Vagina (tissue), 2 donors: ENCODE measurements at regions not wholly inside any gene's neighbourhood (a gene's known extent, or its start where the extent isn't known, plus 50 kb on each side); places are given as distances from the start of the nearest gene placed in this dataset.

Source experiments
- DNase-seq, 2 donors: peaks; one replicate each; pipeline ENCODE4 v3.0.0-alpha.2; 2017; ENCODE audit errors: extremely low spot score in 2 of 2
- H3K27ac ChIP-seq: fragments of 200-600 bp; sonication (generic); one replicate; pipeline ENCODE4 v1.5.1; 2019
- H3K27me3 ChIP-seq: fragments of 200-600 bp; sonication (generic); one replicate; pipeline ENCODE4 v1.5.1; 2019
- H3K36me3 ChIP-seq, 2 donors: fragments of 200-600 bp; sonication (generic); one replicate each; pipeline ENCODE4 v1.5.1; 2017 to 2019
- H3K4me1 ChIP-seq: fragments of 200-600 bp; sonication (generic); one replicate; pipeline ENCODE4 v1.5.1; 2019
- H3K4me3 ChIP-seq, 2 donors: fragments of 200-600 bp; sonication (generic); 1 replicate in 1 of 2; 2 replicates in 1 of 2; pipeline ENCODE4 v1.5.1; 2016 to 2019
- H3K9me3 ChIP-seq: fragments of 200-600 bp; sonication (generic); one replicate; pipeline ENCODE4 v1.5.1; 2019
- CTCF ChIP-seq, 3 experiments: fragments of 450-650 bp in 2 of 3; fragments of 200-600 bp in 1 of 3; sonication (generic) in 1 of 3; IDR thresholded peaks; one replicate each; pipeline ENCODE4 v1.5.1; 2017 to 2019; ENCODE audit warnings: antibody characterized with exemption in 3 of 3, mild to moderate bottlenecking in 2 of 3, moderate library complexity in 2 of 3
- POLR2A ChIP-seq, 2 donors: fragments of 450-650 bp; IDR thresholded peaks; one replicate each; pipeline ENCODE4 v1.6.1; 2017; ENCODE audit warnings: antibody characterized with exemption in 2 of 2, mild to moderate bottlenecking in 2 of 2, moderate library complexity in 2 of 2
- POLR2AphosphoS5 ChIP-seq, 2 donors: sonication (generic); formaldehyde crosslinking; IDR thresholded peaks; one replicate each; pipeline ENCODE4 v1.9.0; 2017; ENCODE audit warnings: antibody characterized with exemption in 2 of 2, mild to moderate bottlenecking in 2 of 2, low read depth in 1 of 2; ENCODE audit not compliant: insufficient read depth in 1 of 2
- intact Hi-C: fragments of 100-400 bp; cut with DNase I; formaldehyde crosslinking; loops from one replicate; pipeline ENCODE4 v1.15.1; 2023

GRCh38 chr3:106381286-106381938, 512.6 kb upstream of the CBLB start:
- TF ChIP-seq POLR2AphosphoS5 (IDR thresholded peaks at IDR 0.05; ENCODE audit: insufficient read depth in 1 of 2, low read depth in 1 of 2) (no peak), POLR2A (IDR thresholded peaks at IDR 0.05) (no peak), CTCF (IDR thresholded peaks at IDR 0.05) (no peak)
- H3K27me3 ChIP-seq = no peaks in the 10 kb centered on the region
- intact Hi-C loops = no loop called here
- H3K27ac ChIP-seq = no peak overlapping the region
- no peaks in the 10 kb centered on the region for H3K4me1 ChIP-seq
- H3K36me3 ChIP-seq = no peaks in the 10 kb centered on the region
- DNase-seq = no peak
- no peaks in the 10 kb centered on the region for H3K9me3 ChIP-seq
- no peak overlapping the region for H3K4me3 ChIP-seq

GRCh38 chr3:106381939-106382335, 513.1 kb upstream of the CBLB start:
- Histone ChIP-seq H3K4me1 (no peaks in the 10 kb centered on the region), H3K36me3 (no peaks in the 10 kb centered on the region), H3K27me3 (no peaks in the 10 kb centered on the region), H3K9me3 (no peaks in the 10 kb centered on the region), H3K27ac (no peak overlapping the region), H3K4me3 (no peak overlapping the region)
- intact Hi-C loops = no loop called here
- no peak for DNase-seq
- TF ChIP-seq POLR2A (IDR thresholded peaks at IDR 0.05) (no peak), POLR2AphosphoS5 (IDR thresholded peaks at IDR 0.05; ENCODE audit: insufficient read depth in 1 of 2, low read depth in 1 of 2) (no peak), CTCF (IDR thresholded peaks at IDR 0.05) (no peak)

GRCh38 chr3:106386050-106386449, 517.2 kb upstream of the CBLB start:
- no peaks in the 10 kb centered on the region for H3K4me1 ChIP-seq
- H3K4me3 ChIP-seq = no peak overlapping the region
- H3K27me3 ChIP-seq = no peaks in the 10 kb centered on the region
- TF ChIP-seq POLR2AphosphoS5 (IDR thresholded peaks at IDR 0.05; ENCODE audit: insufficient read depth in 1 of 2, low read depth in 1 of 2) = no peak
- no peak for TF ChIP-seq POLR2A (IDR thresholded peaks at IDR 0.05)
- TF ChIP-seq CTCF (IDR thresholded peaks at IDR 0.05) = no peak
- H3K9me3 ChIP-seq = no peaks in the 10 kb centered on the region
- intact Hi-C loops = no loop called here
- H3K27ac ChIP-seq = no peak overlapping the region
- no peak for DNase-seq
- no peaks in the 10 kb centered on the region for H3K36me3 ChIP-seq

- no peak for TF ChIP-seq POLR2AphosphoS5 (IDR thresholded peaks at IDR 0.05; ENCODE audit: insufficient read depth in 1 of 2, low read depth in 1 of 2)
- no peak for TF ChIP-seq CTCF (IDR thresholded peaks at IDR 0.05)
- TF ChIP-seq POLR2A (IDR thresholded peaks at IDR 0.05) = no peak
- Histone ChIP-seq H3K27me3 (no peaks in the 10 kb centered on the region), H3K4me1 (no peaks in the 10 kb centered on the region), H3K36me3 (no peaks in the 10 kb centered on the region), H3K27ac (no peak overlapping the region), H3K9me3 (no peaks in the 10 kb centered on the region), H3K4me3 (no peak overlapping the region)
- no peak for DNase-seq
- intact Hi-C loops = no loop called here
These were observed 524.1 kb upstream of the CBLB start for GRCh38 chr3:106392915-106393314.

GRCh38 chr3:106397006-106397405, 528.2 kb upstream of the CBLB start:
- Histone ChIP-seq H3K36me3 (no peaks in the 10 kb centered on the region), H3K27ac (no peak overlapping the region), H3K4me1 (no peaks in the 10 kb centered on the region), H3K4me3 (no peak overlapping the region), H3K27me3 (no peaks in the 10 kb centered on the region), H3K9me3 (no peaks in the 10 kb centered on the region)
- intact Hi-C loops = no loop called here
- no peak for TF ChIP-seq POLR2AphosphoS5 (IDR thresholded peaks at IDR 0.05; ENCODE audit: insufficient read depth in 1 of 2, low read depth in 1 of 2)
- TF ChIP-seq POLR2A (IDR thresholded peaks at IDR 0.05) = no peak
- TF ChIP-seq CTCF (IDR thresholded peaks at IDR 0.05) = no peak
- no peak for DNase-seq
